GM23338 (cell line): ENCODE measurements at regions not wholly inside any gene's neighbourhood (a gene's known extent, or its start where the extent isn't known, plus 50 kb on each side); places are given as distances from the start of the nearest gene placed in this dataset.

Source experiments
- ATAC-seq: fragments of 200-7000 bp; cut with Tn5 transposase; 3 replicates; pipeline ENCODE4 v1.9.1; 2020
- DNase-seq: peaks from one replicate; pipeline ENCODE4 v3.0.0-alpha.2; 2015; ENCODE audit warnings: low spot score
- H2AFZ ChIP-seq: fragments of 200-600 bp; sonication (generic); 2 replicates; pipeline ENCODE4 v1.8.0; 2016; ENCODE audit warnings: antibody characterized with exemption, mild to moderate bottlenecking, moderate library complexity
- H3F3A ChIP-seq: fragments of 200-600 bp; sonication (generic); replicated peaks from 2 replicates; pipeline ENCODE4 v1.8.0; 2017; ENCODE audit warnings: antibody characterized with exemption, mixed run types, low read depth
- H3K27ac ChIP-seq: fragments of 200-600 bp; sonication (generic); 2 replicates; pipeline ENCODE4 v1.6.1; 2016; ENCODE audit warnings: low read depth
- H3K27me3 ChIP-seq: fragments of 200-600 bp; sonication (generic); 2 replicates; pipeline ENCODE4 v1.8.0; 2016; ENCODE audit warnings: mild to moderate bottlenecking, mixed run types, moderate library complexity; ENCODE audit not compliant: insufficient read depth
- H3K36me3 ChIP-seq: fragments of 200-600 bp; sonication (generic); 2 replicates; pipeline ENCODE4 v1.8.0; 2016; ENCODE audit warnings: mild to moderate bottlenecking; ENCODE audit not compliant: insufficient read depth
- H3K4me1 ChIP-seq: fragments of 200-600 bp; sonication (generic); 2 replicates; pipeline ENCODE4 v1.8.0; 2016; ENCODE audit warnings: mild to moderate bottlenecking, moderate library complexity; ENCODE audit not compliant: insufficient read depth
- H3K4me2 ChIP-seq: fragments of 200-600 bp; sonication (generic); 2 replicates; pipeline ENCODE4 v1.7.1; 2017; ENCODE audit warnings: mixed run types
- H3K4me3 ChIP-seq: fragments of 200-600 bp; sonication (generic); 2 replicates; pipeline ENCODE4 v1.6.1; 2016; ENCODE audit warnings: mixed run types
- H3K79me2 ChIP-seq: fragments of 200-600 bp; sonication (generic); replicated peaks from 2 replicates; pipeline ENCODE4 v1.8.0; 2017; ENCODE audit warnings: mild to moderate bottlenecking; ENCODE audit not compliant: insufficient read depth
- H3K9me2 ChIP-seq: fragments of 200-600 bp; sonication (generic); 2 replicates; pipeline ENCODE4 v1.8.0; 2017; ENCODE audit not compliant: insufficient read depth
- H4K20me1 ChIP-seq: fragments of 200-600 bp; sonication (generic); replicated peaks from 2 replicates; pipeline ENCODE4 v1.8.0; 2017; ENCODE audit warnings: mild to moderate bottlenecking; ENCODE audit not compliant: insufficient read depth
- H3K27ac Mint-ChIP-seq: 2 replicates; pipeline ENCODE4 v1.8.0; 2020; ENCODE audit warnings: inconsistent platforms, mild to moderate bottlenecking, moderate library complexity, mixed read lengths
- H3K27me3 Mint-ChIP-seq: 3 replicates; pipeline ENCODE4 v1.8.0; 2022; ENCODE audit warnings: low read depth, mild to moderate bottlenecking, moderate library complexity, mixed read lengths, inconsistent platforms; ENCODE audit not compliant: insufficient read depth, poor library complexity
- H3K36me3 Mint-ChIP-seq: 3 replicates; pipeline ENCODE4 v1.8.0; 2021; ENCODE audit warnings: low read depth, mild to moderate bottlenecking, inconsistent platforms, moderate library complexity, mixed read lengths
- H3K4me1 Mint-ChIP-seq: 3 replicates; pipeline ENCODE4 v1.8.0; 2020; ENCODE audit warnings: mild to moderate bottlenecking, inconsistent platforms, mixed read lengths
- H3K4me3 Mint-ChIP-seq: 3 replicates; pipeline ENCODE4 v1.8.0; 2021; ENCODE audit warnings: moderate library complexity, mild to moderate bottlenecking, inconsistent platforms, mixed read lengths
- H3K9me3 Mint-ChIP-seq: 3 replicates; pipeline ENCODE4 v1.8.0; 2020; ENCODE audit warnings: moderate library complexity, mild to moderate bottlenecking, inconsistent platforms, mixed read lengths
- EZH2 ChIP-seq: fragments of 200-600 bp; sonication (generic); IDR thresholded peaks from one replicate; pipeline ENCODE4 v1.8.0; 2017; ENCODE audit warnings: antibody characterized with exemption, mild to moderate bottlenecking, low read depth; ENCODE audit not compliant: unreplicated experiment
- EZH2phosphoT487 ChIP-seq: fragments of 200-600 bp; sonication (generic); IDR thresholded peaks from one replicate; pipeline ENCODE4 v1.8.1; 2018; ENCODE audit warnings: antibody characterized with exemption; ENCODE audit not compliant: unreplicated experiment
- JUNB ChIP-seq: IDR thresholded peaks from one replicate; pipeline ENCODE4 v1.6.1; 2016; ENCODE audit warnings: antibody characterized with exemption; ENCODE audit not compliant: unreplicated experiment
- NANOG ChIP-seq: IDR thresholded peaks from 2 replicates; pipeline ENCODE4 v1.6.1; 2016; ENCODE audit warnings: antibody characterized with exemption, borderline replicate concordance
- POLR2AphosphoS5 ChIP-seq: IDR thresholded peaks from 2 replicates; pipeline ENCODE4 v1.6.1; 2016; ENCODE audit warnings: antibody characterized with exemption, low read depth
- STAT1 ChIP-seq: IDR thresholded peaks from one replicate; pipeline ENCODE4 v1.6.1; 2016; ENCODE audit warnings: antibody characterized with exemption; ENCODE audit not compliant: unreplicated experiment
- ZNF114 ChIP-seq: fragments of 250-450 bp; sonication (Bioruptor Pico); IDR thresholded peaks from 2 replicates; pipeline ENCODE4 v1.5.0; 2020; ENCODE audit warnings: mild to moderate bottlenecking, moderate library complexity
- ZNF331 ChIP-seq: fragments of 250-450 bp; sonication (Bioruptor Pico); IDR thresholded peaks from 2 replicates; pipeline ENCODE4 v1.5.0; 2020; ENCODE audit warnings: low read depth, mild to moderate bottlenecking, moderate library complexity
- TF ChIP-seq, protein P1 (sequence below), 2 experiments: fragments of 200-600 bp in 1 of 2; sonication (generic) in 1 of 2; conservative IDR thresholded peaks; 2 replicates each; pipeline versions ENCODE4 v1.5.1 to v1.6.1; 2016 to 2017; ENCODE audit warnings: antibody characterized with exemption in 2 of 2, low read depth in 2 of 2, mild to moderate bottlenecking in 2 of 2, moderate library complexity in 1 of 2
- TF ChIP-seq, protein P2 (sequence below): fragments of 250-450 bp; sonication (Bioruptor Pico); IDR thresholded peaks from 2 replicates; pipeline ENCODE4 v1.5.0; 2020; ENCODE audit warnings: mild to moderate bottlenecking, moderate library complexity

DNA sequence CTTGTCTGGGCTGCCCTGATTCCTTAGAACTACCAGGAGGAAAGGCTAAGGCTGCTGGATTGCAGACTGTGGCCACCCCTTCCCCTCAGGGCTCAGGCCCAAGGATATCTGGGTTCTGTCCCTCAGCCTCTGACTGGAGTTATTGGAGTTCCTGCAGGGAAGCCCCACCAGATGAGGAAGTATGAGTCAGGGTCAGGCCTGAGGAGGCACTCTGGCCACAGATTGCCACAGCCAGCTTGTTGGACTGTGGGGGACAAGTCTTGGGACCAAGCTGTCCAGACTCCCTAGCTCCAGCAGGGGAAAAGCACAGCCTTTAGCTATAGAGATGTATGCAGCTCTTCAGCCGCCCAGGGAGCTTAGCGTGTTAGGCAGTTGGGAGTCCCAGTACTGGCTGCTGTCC, 381.9 kb upstream of the TOM1L1 start:
- TF ChIP-seq, protein P1, sequence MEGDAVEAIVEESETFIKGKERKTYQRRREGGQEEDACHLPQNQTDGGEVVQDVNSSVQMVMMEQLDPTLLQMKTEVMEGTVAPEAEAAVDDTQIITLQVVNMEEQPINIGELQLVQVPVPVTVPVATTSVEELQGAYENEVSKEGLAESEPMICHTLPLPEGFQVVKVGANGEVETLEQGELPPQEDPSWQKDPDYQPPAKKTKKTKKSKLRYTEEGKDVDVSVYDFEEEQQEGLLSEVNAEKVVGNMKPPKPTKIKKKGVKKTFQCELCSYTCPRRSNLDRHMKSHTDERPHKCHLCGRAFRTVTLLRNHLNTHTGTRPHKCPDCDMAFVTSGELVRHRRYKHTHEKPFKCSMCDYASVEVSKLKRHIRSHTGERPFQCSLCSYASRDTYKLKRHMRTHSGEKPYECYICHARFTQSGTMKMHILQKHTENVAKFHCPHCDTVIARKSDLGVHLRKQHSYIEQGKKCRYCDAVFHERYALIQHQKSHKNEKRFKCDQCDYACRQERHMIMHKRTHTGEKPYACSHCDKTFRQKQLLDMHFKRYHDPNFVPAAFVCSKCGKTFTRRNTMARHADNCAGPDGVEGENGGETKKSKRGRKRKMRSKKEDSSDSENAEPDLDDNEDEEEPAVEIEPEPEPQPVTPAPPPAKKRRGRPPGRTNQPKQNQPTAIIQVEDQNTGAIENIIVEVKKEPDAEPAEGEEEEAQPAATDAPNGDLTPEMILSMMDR (conservative IDR thresholded peaks at IDR 0.05; ENCODE audit: low read depth in 2 of 2), result no peak
- no peak for TF ChIP-seq POLR2AphosphoS5
- no peak for TF ChIP-seq EZH2phosphoT487
- no peak for TF ChIP-seq EZH2
- no peak for TF ChIP-seq JUNB
- TF ChIP-seq, protein P2, sequence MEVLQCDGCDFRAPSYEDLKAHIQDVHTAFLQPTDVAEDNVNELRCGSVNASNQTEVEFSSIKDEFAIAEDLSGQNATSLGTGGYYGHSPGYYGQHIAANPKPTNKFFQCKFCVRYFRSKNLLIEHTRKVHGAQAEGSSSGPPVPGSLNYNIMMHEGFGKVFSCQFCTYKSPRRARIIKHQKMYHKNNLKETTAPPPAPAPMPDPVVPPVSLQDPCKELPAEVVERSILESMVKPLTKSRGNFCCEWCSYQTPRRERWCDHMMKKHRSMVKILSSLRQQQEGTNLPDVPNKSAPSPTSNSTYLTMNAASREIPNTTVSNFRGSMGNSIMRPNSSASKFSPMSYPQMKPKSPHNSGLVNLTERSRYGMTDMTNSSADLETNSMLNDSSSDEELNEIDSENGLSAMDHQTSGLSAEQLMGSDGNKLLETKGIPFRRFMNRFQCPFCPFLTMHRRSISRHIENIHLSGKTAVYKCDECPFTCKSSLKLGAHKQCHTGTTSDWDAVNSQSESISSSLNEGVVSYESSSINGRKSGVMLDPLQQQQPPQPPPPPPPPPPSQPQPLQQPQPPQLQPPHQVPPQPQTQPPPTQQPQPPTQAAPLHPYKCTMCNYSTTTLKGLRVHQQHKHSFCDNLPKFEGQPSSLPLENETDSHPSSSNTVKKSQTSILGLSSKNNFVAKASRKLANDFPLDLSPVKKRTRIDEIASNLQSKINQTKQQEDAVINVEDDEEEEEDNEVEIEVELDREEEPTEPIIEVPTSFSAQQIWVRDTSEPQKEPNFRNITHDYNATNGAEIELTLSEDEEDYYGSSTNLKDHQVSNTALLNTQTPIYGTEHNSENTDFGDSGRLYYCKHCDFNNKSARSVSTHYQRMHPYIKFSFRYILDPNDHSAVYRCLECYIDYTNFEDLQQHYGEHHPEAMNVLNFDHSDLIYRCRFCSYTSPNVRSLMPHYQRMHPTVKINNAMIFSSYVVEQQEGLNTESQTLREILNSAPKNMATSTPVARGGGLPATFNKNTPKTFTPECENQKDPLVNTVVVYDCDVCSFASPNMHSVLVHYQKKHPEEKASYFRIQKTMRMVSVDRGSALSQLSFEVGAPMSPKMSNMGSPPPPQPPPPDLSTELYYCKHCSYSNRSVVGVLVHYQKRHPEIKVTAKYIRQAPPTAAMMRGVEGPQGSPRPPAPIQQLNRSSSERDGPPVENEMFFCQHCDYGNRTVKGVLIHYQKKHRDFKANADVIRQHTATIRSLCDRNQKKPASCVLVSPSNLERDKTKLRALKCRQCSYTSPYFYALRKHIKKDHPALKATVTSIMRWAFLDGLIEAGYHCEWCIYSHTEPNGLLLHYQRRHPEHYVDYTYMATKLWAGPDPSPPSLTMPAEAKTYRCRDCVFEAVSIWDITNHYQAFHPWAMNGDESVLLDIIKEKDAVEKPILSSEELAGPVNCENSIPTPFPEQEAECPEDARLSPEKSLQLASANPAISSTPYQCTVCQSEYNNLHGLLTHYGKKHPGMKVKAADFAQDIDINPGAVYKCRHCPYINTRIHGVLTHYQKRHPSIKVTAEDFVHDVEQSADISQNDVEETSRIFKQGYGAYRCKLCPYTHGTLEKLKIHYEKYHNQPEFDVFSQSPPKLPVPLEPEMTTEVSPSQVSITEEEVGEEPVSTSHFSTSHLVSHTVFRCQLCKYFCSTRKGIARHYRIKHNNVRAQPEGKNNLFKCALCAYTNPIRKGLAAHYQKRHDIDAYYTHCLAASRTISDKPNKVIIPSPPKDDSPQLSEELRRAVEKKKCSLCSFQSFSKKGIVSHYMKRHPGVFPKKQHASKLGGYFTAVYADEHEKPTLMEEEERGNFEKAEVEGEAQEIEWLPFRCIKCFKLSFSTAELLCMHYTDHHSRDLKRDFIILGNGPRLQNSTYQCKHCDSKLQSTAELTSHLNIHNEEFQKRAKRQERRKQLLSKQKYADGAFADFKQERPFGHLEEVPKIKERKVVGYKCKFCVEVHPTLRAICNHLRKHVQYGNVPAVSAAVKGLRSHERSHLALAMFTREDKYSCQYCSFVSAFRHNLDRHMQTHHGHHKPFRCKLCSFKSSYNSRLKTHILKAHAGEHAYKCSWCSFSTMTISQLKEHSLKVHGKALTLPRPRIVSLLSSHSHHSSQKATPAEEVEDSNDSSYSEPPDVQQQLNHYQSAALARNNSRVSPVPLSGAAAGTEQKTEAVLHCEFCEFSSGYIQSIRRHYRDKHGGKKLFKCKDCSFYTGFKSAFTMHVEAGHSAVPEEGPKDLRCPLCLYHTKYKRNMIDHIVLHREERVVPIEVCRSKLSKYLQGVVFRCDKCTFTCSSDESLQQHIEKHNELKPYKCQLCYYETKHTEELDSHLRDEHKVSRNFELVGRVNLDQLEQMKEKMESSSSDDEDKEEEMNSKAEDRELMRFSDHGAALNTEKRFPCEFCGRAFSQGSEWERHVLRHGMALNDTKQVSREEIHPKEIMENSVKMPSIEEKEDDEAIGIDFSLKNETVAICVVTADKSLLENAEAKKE, result no peak
- TF ChIP-seq NANOG, result no peak
- TF ChIP-seq ZNF331 (CRISPR knock-in tag), result no peak
- no peak for TF ChIP-seq ZNF114 (CRISPR knock-in tag)
- no peak for TF ChIP-seq STAT1
- Histone ChIP-seq H3K9me2 (no peaks in the 10 kb centered on the region; the same call in none of the 2 replicates), H3F3A (no peaks in the 10 kb centered on the region), H3K79me2 (no peaks in the 10 kb centered on the region), H2AFZ (no peak overlapping the region), H3K4me2 (no peak overlapping the region), H3K27me3 (no peaks in the 10 kb centered on the region), H3K4me1 (no peaks in the 10 kb centered on the region), H3K36me3 (no peaks in the 10 kb centered on the region), H4K20me1 (no peaks in the 10 kb centered on the region), H3K4me3 (no peak overlapping the region), H3K27ac (no peak overlapping the region)
- Mint-ChIP-seq H3K27ac (no peak overlapping the region), H3K4me1 (no peaks in the 10 kb centered on the region), H3K9me3 (no peaks in the 10 kb centered on the region; the same call in 1 of the 3 replicates), H3K4me3 (no peak overlapping the region), H3K36me3 (0 out of 3 replicates have a peak, but pooled peaks cover 3% of the 10 kb centered on the region), H3K27me3 (no peaks in the 10 kb centered on the region)
- ATAC-seq (no peak), DNase-seq (no peak)
